SK-N-SH (cell line): ENCODE measurements at regions not wholly inside any gene's neighbourhood (a gene's known extent, or its start where the extent isn't known, plus 50 kb on each side); places are given as distances from the start of the nearest gene placed in this dataset.

Experiments
- CTCF ChIA-PET: fragments of 300-600, 350-600 bp; formaldehyde crosslinking; extraction: SDS; loops from one replicate; lab custom pipeline; 2021; lab: Yijun Ruan, JAX
- POLR2A ChIA-PET: fragments of 350-600 bp; sonication (Branson Sonifier 250); formaldehyde crosslinking; extraction: SDS; loops from one replicate; lab custom pipeline; 2020; ENCODE audit warnings: antibody characterized with exemption, inconsistent platforms; lab: Yijun Ruan, JAX
- DNase-seq: peaks from one replicate; pipeline ENCODE4 v3.0.0; 2012
- H2AFZ ChIP-seq: fragments of 200-600 bp; sonication (generic); 2 replicates; pipeline ENCODE4 v1.8.1; 2016; ENCODE audit warnings: antibody characterized with exemption, mild to moderate bottlenecking, low read depth
- H3F3A ChIP-seq: fragments of 200-600 bp; sonication (generic); replicated peaks from 2 replicates; pipeline ENCODE3; 2016; ENCODE audit warnings: antibody characterized with exemption, mild to moderate bottlenecking; ENCODE audit not compliant: insufficient read depth
- H3K27ac ChIP-seq, 2 experiments: fragments of 200-500 bp in 1 of 2; fragments of 200-600 bp in 1 of 2; sonication (Bioruptor generic) in 1 of 2; sonication (generic), shearing (Covaris generic) in 1 of 2; 2 replicates each; pipeline versions ENCODE4 v1.5.1 to v1.6.1; 2014 to 2016; ENCODE audit warnings: low read depth in 2 of 2, inconsistent platforms in 1 of 2, low read length in 1 of 2, mild to moderate bottlenecking in 1 of 2, mixed read lengths in 1 of 2
- H3K27me3 ChIP-seq: fragments of 200-600 bp; sonication (generic), shearing (Covaris generic); 2 replicates; pipeline ENCODE4 v1.6.1; 2016; ENCODE audit warnings: mixed run types; ENCODE audit not compliant: insufficient read depth
- H3K36me3 ChIP-seq, 2 experiments: fragments of 200-500 bp in 1 of 2; fragments of 200-600 bp in 1 of 2; sonication (Bioruptor generic) in 1 of 2; sonication (generic) in 1 of 2; replicated peaks in 1 of 2; 2 replicates each; pipeline versions ENCODE3 to v1.5.1; 2014 to 2016; ENCODE audit warnings: low read length in 1 of 2, mild to moderate bottlenecking in 1 of 2; ENCODE audit not compliant: insufficient read depth in 2 of 2, control insufficient read depth in 1 of 2
- H3K4me1 ChIP-seq, 2 experiments: fragments of 200-500 bp in 1 of 2; fragments of 200-600 bp in 1 of 2; sonication (Bioruptor generic) in 1 of 2; sonication (generic), shearing (Covaris generic) in 1 of 2; 2 replicates each; pipeline versions ENCODE4 v1.5.1 to v1.6.1; 2014 to 2016; ENCODE audit warnings: low read depth in 1 of 2, low read length in 1 of 2, mixed run types in 1 of 2; ENCODE audit not compliant: insufficient read depth in 2 of 2, control insufficient read depth in 1 of 2
- H3K4me2 ChIP-seq: fragments of 200-600 bp; sonication (generic), shearing (Covaris generic); 2 replicates; pipeline ENCODE4 v1.6.1; 2017; ENCODE audit warnings: mixed run types
- H3K4me3 ChIP-seq, 2 experiments: fragments of 200-500 bp in 1 of 2; fragments of 200-600 bp in 1 of 2; sonication (Bioruptor generic) in 1 of 2; sonication (generic), shearing (Covaris generic) in 1 of 2; 2 replicates each; pipeline versions ENCODE4 v1.5.1 to v1.8.1; 2014 to 2016; ENCODE audit warnings: low read depth in 2 of 2, inconsistent platforms in 1 of 2, low read length in 1 of 2, mild to moderate bottlenecking in 1 of 2, mixed read lengths in 1 of 2, moderate library complexity in 1 of 2
- H3K79me2 ChIP-seq: fragments of 200-600 bp; sonication (generic); 2 replicates; pipeline ENCODE4 v1.8.1; 2017; ENCODE audit warnings: mild to moderate bottlenecking; ENCODE audit not compliant: insufficient read depth
- H3K9ac ChIP-seq: fragments of 200-600 bp; sonication (generic); 2 replicates; pipeline ENCODE4 v1.6.1; 2017; ENCODE audit warnings: mixed run types
- H3K9me2 ChIP-seq: fragments of 200-600 bp; sonication (generic); 2 replicates; pipeline ENCODE4 v1.6.1; 2017; ENCODE audit warnings: mixed run types
- H3K9me3 ChIP-seq: fragments of 200-600 bp; sonication (generic); 2 replicates; pipeline ENCODE4 v1.6.1; 2017; ENCODE audit warnings: mixed run types, mild to moderate bottlenecking, moderate library complexity
- H4K20me1 ChIP-seq: fragments of 200-600 bp; sonication (generic); 2 replicates; pipeline ENCODE4 v1.6.1; 2017; ENCODE audit warnings: mild to moderate bottlenecking, mixed run types; ENCODE audit not compliant: insufficient read depth
- EP300 ChIP-seq, 2 experiments: IDR thresholded peaks; 2 replicates each; pipeline versions ENCODE4 v1.4.0 to v1.6.1; 2012; ENCODE audit warnings: borderline replicate concordance in 1 of 2, low read depth in 1 of 2, low read length in 1 of 2
- EZH2phosphoT487 ChIP-seq: fragments of 200-600 bp; sonication (generic); IDR thresholded peaks from 2 replicates; pipeline ENCODE4 v1.6.1; 2017; ENCODE audit warnings: low read depth, mixed run types, mild to moderate bottlenecking, antibody characterized with exemption, moderate library complexity, borderline replicate concordance
- FOXJ3 ChIP-seq: sonication (generic); formaldehyde crosslinking; IDR thresholded peaks from 2 replicates; pipeline ENCODE4 v1.5.1; 2020; ENCODE audit warnings: mild to moderate bottlenecking, missing genetic modification reagents
- FOXM1 ChIP-seq: IDR thresholded peaks from 2 replicates; pipeline ENCODE4 v1.4.0; 2012; ENCODE audit warnings: low read depth, mild to moderate bottlenecking
- GATA2 ChIP-seq: sonication (generic); formaldehyde crosslinking; IDR thresholded peaks from 2 replicates; pipeline ENCODE4 v1.5.0; 2020; ENCODE audit warnings: mild to moderate bottlenecking, missing genetic modification reagents
- MAX ChIP-seq: IDR thresholded peaks from 2 replicates; pipeline ENCODE4 v1.4.0; 2012; ENCODE audit warnings: low read depth
- MEF2A ChIP-seq: IDR thresholded peaks from 2 replicates; pipeline ENCODE4 v1.4.0; 2012; ENCODE audit warnings: low read depth, borderline replicate concordance
- MXI1 ChIP-seq: IDR thresholded peaks from 2 replicates; pipeline ENCODE4 v1.6.1; 2012; ENCODE audit warnings: mild to moderate bottlenecking, low read depth, low read length, improper control_type of control experiment
- NFIC ChIP-seq: IDR thresholded peaks from 2 replicates; pipeline ENCODE4 v1.4.0; 2012; ENCODE audit warnings: borderline replicate concordance
- RAD21 ChIP-seq: IDR thresholded peaks from 2 replicates; pipeline ENCODE4 v1.6.1; 2012; ENCODE audit warnings: mild to moderate bottlenecking, low read length
- RCOR1 ChIP-seq: fragments of 150-350 bp; IDR thresholded peaks from 2 replicates; pipeline ENCODE4 v1.6.1; 2017; ENCODE audit warnings: antibody characterized with exemption, low read length
- RFX5 ChIP-seq: IDR thresholded peaks from 2 replicates; pipeline ENCODE4 v1.6.1; 2012; ENCODE audit warnings: mild to moderate bottlenecking, improper control_type of control experiment, low read length
- RXRA ChIP-seq: IDR thresholded peaks from 2 replicates; pipeline ENCODE4 v1.4.0; 2012; ENCODE audit warnings: low read depth, mild to moderate bottlenecking, borderline replicate concordance
- SMC3 ChIP-seq: IDR thresholded peaks from 2 replicates; pipeline ENCODE4 v1.6.1; 2012; ENCODE audit warnings: low read depth, low read length, improper control_type of control experiment
- USF2 ChIP-seq: fragments of 150-350 bp; IDR thresholded peaks from 2 replicates; pipeline ENCODE4 v1.6.1; 2017; ENCODE audit warnings: antibody characterized with exemption, low read length, low read depth, borderline replicate concordance
- YY1 ChIP-seq: IDR thresholded peaks from 2 replicates; pipeline ENCODE4 v1.4.0; 2012; ENCODE audit warnings: low read depth, mild to moderate bottlenecking
- WGBS: methylation state at CpG from one replicate; pipeline ENCODE4 v1.1.6; 2017; ENCODE audit warnings: low lambda C conversion rate; 5-methylcytosine and 5-hydroxymethylcytosine counted together
- TF ChIP-seq, protein P1 (sequence below): IDR thresholded peaks from 2 replicates; pipeline ENCODE4 v1.6.1; 2012; ENCODE audit warnings: mild to moderate bottlenecking, low read depth, low read length, moderate library complexity

GRCh38 chr20:56865055-56865454 lies 235.9 kb downstream of the TFAP2C start:
- peaks cover 29% of the 10 kb centered on the region; the same call in 1 of the 2 replicates for H3K27me3 ChIP-seq
- H3K4me3 ChIP-seq, result no peak overlapping the region
- H3K9ac ChIP-seq, result no peak overlapping the region
- ChIA-PET CTCF (interaction anchor here (0.5 to 1.0 kb wide), 2 partner anchors 23 to 97 kb away, joined by 3 read pairs; no protein-coding TSS in a partner anchor), POLR2A (no interaction called here)
- DNase-seq, result no peak
- H3K36me3 ChIP-seq, result no peaks in the 10 kb centered on the region
- H3K9me2 ChIP-seq, result no peaks in the 10 kb centered on the region
- H2AFZ ChIP-seq, result no peak overlapping the region
- no peak overlapping the region for H3K4me2 ChIP-seq
- no peaks in the 10 kb centered on the region for H4K20me1 ChIP-seq
- no peaks in the 10 kb centered on the region for H3F3A ChIP-seq
- H3K79me2 ChIP-seq, result no peaks in the 10 kb centered on the region
- H3K9me3 ChIP-seq, result no peaks in the 10 kb centered on the region
- no peak overlapping the region for H3K27ac ChIP-seq
- WGBS, result 14% methylated on average over 7 of the region's 10 CpGs
- no peak for TF ChIP-seq YY1
- TF ChIP-seq NFIC, result no peak
- no peak for TF ChIP-seq RCOR1
- TF ChIP-seq EZH2phosphoT487, result no peak
- TF ChIP-seq GATA2 (CRISPR knock-in tag), result no peak
- TF ChIP-seq MXI1, result no peak
- TF ChIP-seq RAD21, result no peak
- no peak for TF ChIP-seq FOXM1
- no peak for TF ChIP-seq MEF2A
- TF ChIP-seq, protein P1, sequence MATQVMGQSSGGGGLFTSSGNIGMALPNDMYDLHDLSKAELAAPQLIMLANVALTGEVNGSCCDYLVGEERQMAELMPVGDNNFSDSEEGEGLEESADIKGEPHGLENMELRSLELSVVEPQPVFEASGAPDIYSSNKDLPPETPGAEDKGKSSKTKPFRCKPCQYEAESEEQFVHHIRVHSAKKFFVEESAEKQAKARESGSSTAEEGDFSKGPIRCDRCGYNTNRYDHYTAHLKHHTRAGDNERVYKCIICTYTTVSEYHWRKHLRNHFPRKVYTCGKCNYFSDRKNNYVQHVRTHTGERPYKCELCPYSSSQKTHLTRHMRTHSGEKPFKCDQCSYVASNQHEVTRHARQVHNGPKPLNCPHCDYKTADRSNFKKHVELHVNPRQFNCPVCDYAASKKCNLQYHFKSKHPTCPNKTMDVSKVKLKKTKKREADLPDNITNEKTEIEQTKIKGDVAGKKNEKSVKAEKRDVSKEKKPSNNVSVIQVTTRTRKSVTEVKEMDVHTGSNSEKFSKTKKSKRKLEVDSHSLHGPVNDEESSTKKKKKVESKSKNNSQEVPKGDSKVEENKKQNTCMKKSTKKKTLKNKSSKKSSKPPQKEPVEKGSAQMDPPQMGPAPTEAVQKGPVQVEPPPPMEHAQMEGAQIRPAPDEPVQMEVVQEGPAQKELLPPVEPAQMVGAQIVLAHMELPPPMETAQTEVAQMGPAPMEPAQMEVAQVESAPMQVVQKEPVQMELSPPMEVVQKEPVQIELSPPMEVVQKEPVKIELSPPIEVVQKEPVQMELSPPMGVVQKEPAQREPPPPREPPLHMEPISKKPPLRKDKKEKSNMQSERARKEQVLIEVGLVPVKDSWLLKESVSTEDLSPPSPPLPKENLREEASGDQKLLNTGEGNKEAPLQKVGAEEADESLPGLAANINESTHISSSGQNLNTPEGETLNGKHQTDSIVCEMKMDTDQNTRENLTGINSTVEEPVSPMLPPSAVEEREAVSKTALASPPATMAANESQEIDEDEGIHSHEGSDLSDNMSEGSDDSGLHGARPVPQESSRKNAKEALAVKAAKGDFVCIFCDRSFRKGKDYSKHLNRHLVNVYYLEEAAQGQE, result no peak
- H3K4me1 ChIP-seq, result no peaks in the 10 kb centered on the region

- Histone ChIP-seq H3K9me2 (no peaks in the 10 kb centered on the region), H3K4me3 (no peak overlapping the region), H3K27ac (no peak overlapping the region), H3K27me3 (peaks cover 21% of the 10 kb centered on the region; the same call in 1 of the 2 replicates), H3F3A (no peaks in the 10 kb centered on the region), H3K9ac (no peak overlapping the region), H3K79me2 (no peaks in the 10 kb centered on the region), H2AFZ (no peak overlapping the region), H3K4me1 (no peaks in the 10 kb centered on the region), H3K36me3 (no peaks in the 10 kb centered on the region), H4K20me1 (no peaks in the 10 kb centered on the region), H3K4me2 (no peak overlapping the region), H3K9me3 (no peaks in the 10 kb centered on the region)
- DNase-seq, result no peak
- POLR2A ChIA-PET, result no interaction called here
- CTCF ChIA-PET, result no interaction called here
- 11% methylated on average over 4 of the region's 4 CpGs for WGBS
- no peak for TF ChIP-seq MAX
- TF ChIP-seq USF2, result no peak
- TF ChIP-seq RXRA, result no peak
- no peak for TF ChIP-seq SMC3
- no peak for TF ChIP-seq RFX5
- TF ChIP-seq EP300 (IDR thresholded peaks at IDR 0.05; ENCODE audit: borderline replicate concordance in 1 of 2, low read depth in 1 of 2, low read length in 1 of 2), result no peak
- TF ChIP-seq FOXJ3 (CRISPR knock-in tag), result no peak
These were observed 238.0 kb downstream of the TFAP2C start for GRCh38 chr20:56867128-56867527.
